ENCODE measurements at regions not wholly inside any gene's neighbourhood (a gene's known extent, or its start where the extent isn't known, plus 50 kb on each side); places are given as distances from the start of the nearest gene placed in this dataset.
"Not testable (repeated sequence)": the region's sequence is repeated elsewhere in the genome, so short reads cannot be mapped to it uniquely, and the experiment has no call there.

DNA sequence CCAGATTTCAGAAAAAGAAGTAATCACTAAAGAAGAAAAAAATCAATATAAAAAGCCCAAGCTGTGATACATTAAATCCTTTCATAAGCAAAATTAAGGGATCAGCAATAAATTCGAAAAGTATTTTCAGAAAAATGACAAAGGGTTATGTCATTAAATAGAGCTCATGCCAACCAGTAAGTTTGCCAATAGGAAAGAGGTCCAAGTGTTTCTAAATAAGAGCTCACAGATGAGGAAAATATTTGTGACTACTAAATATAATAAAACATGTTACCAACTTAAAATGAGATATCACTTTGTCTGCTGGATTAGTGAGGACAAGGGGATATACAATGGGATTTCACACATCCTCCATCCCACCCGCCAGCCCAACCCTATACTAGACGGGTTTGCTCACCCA, 140.3 kb upstream of the EYA4 start:
- DNase-seq (ENCODE audit: insufficient read length, low spot score) (no peak), FAIRE-seq (no peak)
- no peak for TF ChIP-seq POLR2A (IDR thresholded peaks at IDR 0.05; ENCODE audit: low read depth, low read length)

GRCh38 chr6:133101790-133102189, 139.4 kb upstream of the EYA4 start:
- FAIRE-seq (no peak), DNase-seq (ENCODE audit: insufficient read length, low spot score) (no peak)
- no peak for TF ChIP-seq POLR2A (IDR thresholded peaks at IDR 0.05; ENCODE audit: low read depth, low read length)

- TF ChIP-seq POLR2A (IDR thresholded peaks at IDR 0.05; ENCODE audit: low read depth, low read length), result no peak
- FAIRE-seq, result no peak
- DNase-seq (ENCODE audit: insufficient read length, low spot score), result no peak
Measured at GRCh38 chr6:133106934-133107333, 134.2 kb upstream of the EYA4 start.

- no peak for FAIRE-seq
- no peak for DNase-seq (ENCODE audit: insufficient read length, low spot score)
- no peak for TF ChIP-seq POLR2A (IDR thresholded peaks at IDR 0.05; ENCODE audit: low read depth, low read length)
Measured at GRCh38 chr6:133108419-133108818, 132.7 kb upstream of the EYA4 start.

DNA sequence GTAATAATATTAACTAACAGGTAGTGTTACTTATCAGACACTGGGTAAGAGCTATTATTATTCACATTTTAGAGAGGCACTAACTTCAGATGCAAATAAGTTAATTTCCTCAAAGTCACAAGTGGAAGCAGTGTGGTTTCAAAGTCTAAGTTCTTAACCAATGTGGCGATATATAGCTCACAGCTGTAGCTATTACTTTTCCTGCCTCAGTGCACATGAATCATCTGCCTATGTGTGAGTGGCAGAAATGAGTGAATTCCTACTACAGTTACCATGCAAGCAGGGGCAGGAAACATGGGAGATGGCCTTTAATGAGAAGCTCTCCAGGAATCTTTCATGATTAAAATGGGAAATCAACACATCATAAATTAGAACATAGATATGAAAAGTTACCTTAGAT, 126.2 kb upstream of the EYA4 start:
- FAIRE-seq (no peak), DNase-seq (ENCODE audit: insufficient read length, low spot score) (no peak)
- TF ChIP-seq POLR2A (IDR thresholded peaks at IDR 0.05; ENCODE audit: low read depth, low read length), result no peak

DNA sequence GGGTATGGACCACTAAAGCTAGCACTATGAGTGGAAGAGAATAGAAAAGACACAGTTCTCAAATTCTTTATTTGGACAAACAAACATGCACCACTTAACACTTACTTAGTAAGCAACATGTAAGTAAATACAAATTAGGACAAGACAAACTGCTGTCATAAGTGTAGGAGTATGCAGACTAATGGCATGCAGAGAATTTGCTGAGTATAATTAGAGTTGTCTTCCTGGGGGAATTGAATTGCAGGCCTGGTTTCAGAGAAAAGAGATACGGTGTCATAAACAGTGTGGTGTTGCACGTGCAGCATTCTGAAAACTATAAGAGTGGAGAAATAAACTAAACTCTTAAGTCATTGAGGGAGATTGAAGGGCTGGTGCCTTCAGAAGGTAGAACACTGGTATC, 125.2 kb upstream of the EYA4 start:
- FAIRE-seq (no peak), DNase-seq (ENCODE audit: insufficient read length, low spot score) (no peak)
- no peak for TF ChIP-seq POLR2A (IDR thresholded peaks at IDR 0.05; ENCODE audit: low read depth, low read length)

DNA sequence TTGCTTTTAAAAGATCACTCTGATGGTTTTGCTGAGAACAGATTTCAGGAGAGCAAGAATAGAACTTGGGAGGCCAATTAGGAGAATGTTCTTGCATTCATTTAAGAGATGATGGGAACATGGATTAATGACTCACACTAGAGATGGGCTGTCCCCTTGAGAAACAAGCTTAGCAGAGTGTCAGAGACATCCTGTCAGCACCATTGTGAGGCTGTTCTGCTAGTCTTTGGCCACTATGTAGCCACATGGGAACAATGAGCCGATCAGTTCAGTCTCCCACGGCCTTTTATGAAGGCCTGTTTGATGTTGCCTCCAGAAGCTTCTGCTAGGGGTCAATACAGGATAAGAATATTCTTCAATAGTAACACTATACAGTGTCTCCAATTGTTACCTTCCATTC, 113.0 kb upstream of the EYA4 start:
- DNase-seq (ENCODE audit: insufficient read length, low spot score) (no peak), FAIRE-seq (no peak)
- no peak for TF ChIP-seq POLR2A (IDR thresholded peaks at IDR 0.05; ENCODE audit: low read depth, low read length)

- no peak for FAIRE-seq
- DNase-seq (ENCODE audit: insufficient read length, low spot score), result no peak
- no peak for TF ChIP-seq POLR2A (IDR thresholded peaks at IDR 0.05; ENCODE audit: low read depth, low read length)
Measured at GRCh38 chr6:133129556-133129955, 111.6 kb upstream of the EYA4 start.

DNA sequence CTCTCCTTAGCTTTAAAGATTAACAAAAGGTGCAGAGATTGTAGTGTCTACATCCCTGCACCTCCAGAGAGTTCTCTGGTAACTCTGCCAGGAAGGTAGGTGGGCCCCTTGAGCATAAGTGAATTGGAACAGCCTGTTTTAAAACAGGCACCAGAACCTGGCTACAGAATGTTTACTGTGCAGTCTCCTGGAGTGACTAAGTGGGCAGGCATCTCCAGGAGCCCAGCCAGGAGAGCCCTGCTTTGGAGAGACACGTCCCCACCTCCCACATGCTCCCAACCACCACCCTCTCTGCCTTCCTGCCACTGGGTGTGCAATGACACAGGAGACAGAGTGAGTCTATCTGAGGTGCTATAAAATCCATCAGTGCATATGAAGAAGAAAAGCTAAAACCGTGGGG, 110.3 kb upstream of the EYA4 start:
- DNase-seq (ENCODE audit: insufficient read length, low spot score) (no peak), FAIRE-seq (no peak)
- TF ChIP-seq POLR2A (IDR thresholded peaks at IDR 0.05; ENCODE audit: low read depth, low read length), result no peak

GRCh38 chr6:133131621-133132465, 109.3 kb upstream of the EYA4 start:
- FAIRE-seq (no peak), DNase-seq (ENCODE audit: insufficient read length, low spot score) (no peak)
- TF ChIP-seq POLR2A (IDR thresholded peaks at IDR 0.05; ENCODE audit: low read depth, low read length), result no peak

GRCh38 chr6:133132466-133132971, 108.6 kb upstream of the EYA4 start:
- TF ChIP-seq POLR2A (IDR thresholded peaks at IDR 0.05; ENCODE audit: low read depth, low read length), result no peak
- DNase-seq (ENCODE audit: insufficient read length, low spot score), result no peak
- no peak for FAIRE-seq

- no peak for TF ChIP-seq POLR2A (IDR thresholded peaks at IDR 0.05; ENCODE audit: low read depth, low read length)
- DNase-seq (ENCODE audit: insufficient read length, low spot score) (no peak), FAIRE-seq (no peak)
Measured at GRCh38 chr6:133136177-133136880, 104.8 kb upstream of the EYA4 start.

DNA sequence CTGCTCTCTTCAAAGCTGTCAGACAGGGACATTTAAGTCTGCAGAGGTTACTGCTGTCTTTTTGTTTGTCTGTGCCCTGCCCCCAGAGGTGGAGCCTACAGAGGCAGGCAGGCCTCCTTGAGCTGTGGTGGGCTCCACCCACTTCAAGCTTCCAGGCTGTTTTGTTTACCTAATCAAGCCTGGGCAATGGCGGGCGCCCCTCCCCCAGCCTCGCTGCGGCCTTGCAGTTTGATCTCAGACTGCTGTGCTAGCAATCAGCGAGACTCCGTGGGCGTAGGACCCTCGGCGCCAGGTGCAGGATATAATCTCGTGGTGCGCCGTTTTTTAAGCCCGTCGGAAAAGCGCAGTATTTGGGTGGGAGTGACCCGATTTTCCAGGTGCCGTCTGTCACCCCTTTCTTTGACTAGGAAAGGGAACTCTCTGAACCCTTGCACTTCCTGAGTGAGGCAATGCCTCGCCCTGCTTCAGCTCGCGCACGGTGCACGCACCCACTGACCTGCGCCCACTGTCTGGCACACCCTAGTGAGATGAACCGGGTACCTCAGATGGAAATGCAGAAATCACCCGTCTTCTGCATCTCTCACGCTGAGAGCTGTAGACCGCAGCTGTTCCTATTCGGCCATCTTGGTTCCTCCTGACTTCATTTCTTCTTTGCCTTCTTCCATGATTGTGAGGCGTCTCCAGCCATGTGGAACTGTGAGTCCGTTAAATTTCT, 93.5 kb upstream of the EYA4 start:
- DNase-seq (ENCODE audit: insufficient read length, low spot score); FAIRE-seq: not testable (repeated sequence)

GRCh38 chr6:133156689-133157088, 84.5 kb upstream of the EYA4 start:
- no peak for DNase-seq (ENCODE audit: insufficient read length, low spot score)
- FAIRE-seq, result no peak
- no peak for TF ChIP-seq POLR2A (IDR thresholded peaks at IDR 0.05; ENCODE audit: low read depth, low read length)

Data from H54 (cell line).